CD4-positive, alpha-beta T cell treated with Interleukin-1 beta for 1 hour (primary cell): ENCODE measurements at regions not wholly inside any gene's neighbourhood (a gene's known extent, or its start where the extent isn't known, plus 50 kb on each side); places are given as distances from the start of the nearest gene placed in this dataset.
A peak's percentile ranks its signal among the peaks of the same experiment; 100 is the strongest.

Source experiments
- DNase-seq, 2 donors: peaks; one replicate each; pipeline ENCODE4 v3.0.0-alpha.2; 2020 to 2022

DNA sequence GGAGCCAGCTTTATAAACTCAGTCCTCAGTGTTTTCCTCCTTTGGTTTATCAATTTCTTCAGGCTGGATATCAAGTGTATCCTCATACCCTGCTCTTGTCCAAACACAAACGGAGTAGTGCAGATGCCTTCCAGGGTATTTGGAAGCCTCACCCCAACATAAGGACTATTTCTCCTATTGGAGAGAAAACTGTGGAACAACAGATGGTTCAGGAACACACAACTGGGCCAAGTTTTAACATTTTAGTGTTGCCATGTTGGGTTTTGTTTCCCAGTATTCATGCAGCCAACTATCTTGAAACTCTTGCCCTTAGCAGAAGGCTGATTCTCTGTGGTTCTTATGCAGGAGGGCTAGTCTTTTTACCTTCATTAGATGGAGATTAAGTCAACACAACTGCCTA, 398.1 kb downstream of the GABRB3 start:
- no peak for DNase-seq

DNA sequence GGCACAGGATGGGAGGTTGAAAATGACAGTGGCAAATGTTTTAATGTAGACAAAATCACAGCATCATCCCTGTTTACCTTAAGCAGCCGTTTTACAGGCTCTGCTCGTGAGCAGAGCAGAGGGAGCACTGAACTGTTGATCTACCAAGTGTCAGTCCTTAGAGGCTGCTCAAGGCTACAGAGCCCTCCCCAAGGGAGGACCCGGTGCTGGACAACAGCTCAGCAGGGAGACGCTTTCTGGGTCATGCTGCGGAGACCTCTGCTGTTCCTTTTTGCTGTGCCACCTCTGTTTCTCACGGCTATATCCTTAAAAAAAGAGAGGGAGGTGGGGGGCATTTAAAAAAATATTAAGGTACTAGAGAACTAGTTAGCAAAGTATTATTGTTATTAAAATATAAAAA, 400.2 kb downstream of the GABRB3 start:
- DNase-seq = no peak

DNA sequence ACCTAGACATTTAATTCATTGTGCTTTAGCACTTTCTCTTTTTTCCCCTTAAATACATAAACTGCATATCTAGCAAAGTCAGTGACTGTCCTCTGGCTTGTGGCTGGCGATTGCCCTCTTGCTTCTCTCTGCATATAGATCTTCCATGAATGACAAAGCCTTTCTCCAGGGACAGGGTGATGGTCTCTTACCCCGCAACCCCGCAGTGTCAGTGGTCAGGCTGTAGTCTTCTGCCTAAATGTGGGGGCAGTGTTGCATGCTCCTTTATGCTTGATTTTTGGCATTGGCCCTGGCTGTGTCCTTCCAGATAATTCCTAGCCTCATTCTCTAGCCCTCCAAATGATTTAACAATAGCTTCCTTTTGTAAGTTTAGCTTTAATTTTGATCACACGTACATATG, 407.8 kb downstream of the GABRB3 start:
- no peak for DNase-seq

GRCh38 chr15:26359855-26360254, 413.0 kb downstream of the GABRB3 start:
- DNase-seq = no peak

DNA sequence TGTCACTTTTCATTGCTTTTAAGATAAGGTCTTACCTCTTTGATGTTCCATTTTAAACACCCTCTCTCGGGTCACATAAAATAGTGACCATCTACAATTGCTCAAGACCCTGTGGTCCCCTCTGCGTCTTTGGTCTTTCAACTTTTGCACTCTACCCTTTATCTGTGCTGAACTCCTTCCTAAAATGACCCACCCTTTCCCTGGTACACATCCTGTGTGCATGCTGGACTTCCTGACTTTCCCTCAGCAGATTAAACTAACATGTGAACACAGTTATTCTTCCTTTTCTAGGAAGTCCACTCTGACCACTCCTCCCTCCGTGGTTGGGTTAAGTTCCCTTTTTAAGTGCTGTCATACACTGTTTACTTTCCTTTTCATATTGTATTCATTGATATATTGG, 414.2 kb downstream of the GABRB3 start:
- DNase-seq = no peak

GRCh38 chr15:26357653-26358052, 415.2 kb downstream of the GABRB3 start:
- no peak for DNase-seq

DNA sequence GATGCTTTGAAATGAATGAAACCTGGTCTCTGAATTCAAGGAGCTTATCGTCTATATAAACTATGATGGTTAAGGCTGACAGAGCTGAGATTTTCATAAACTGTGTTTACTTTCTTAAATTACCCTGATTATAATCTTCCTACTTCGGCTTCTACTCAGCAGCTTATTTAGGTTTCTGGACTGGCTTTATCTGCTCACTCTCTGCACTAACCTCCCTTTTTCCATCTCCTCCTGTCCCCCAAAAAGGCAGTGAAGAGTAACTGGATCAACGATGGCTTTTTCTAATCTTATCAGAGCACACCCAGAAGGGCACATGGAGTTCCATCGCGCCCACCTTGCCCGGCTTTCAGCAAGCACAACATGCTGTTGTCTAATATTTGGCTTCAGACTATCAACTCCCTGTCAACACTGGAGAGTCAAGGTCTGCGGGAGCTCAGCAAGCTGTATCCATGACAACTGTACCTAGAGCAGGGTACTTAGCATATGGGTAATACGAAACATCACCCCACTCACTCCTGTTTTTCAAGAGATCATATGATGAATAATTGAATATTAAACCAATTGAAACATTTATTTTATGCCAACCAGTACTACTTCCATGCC, 417.3 kb downstream of the GABRB3 start:
- no peak for DNase-seq

DNA sequence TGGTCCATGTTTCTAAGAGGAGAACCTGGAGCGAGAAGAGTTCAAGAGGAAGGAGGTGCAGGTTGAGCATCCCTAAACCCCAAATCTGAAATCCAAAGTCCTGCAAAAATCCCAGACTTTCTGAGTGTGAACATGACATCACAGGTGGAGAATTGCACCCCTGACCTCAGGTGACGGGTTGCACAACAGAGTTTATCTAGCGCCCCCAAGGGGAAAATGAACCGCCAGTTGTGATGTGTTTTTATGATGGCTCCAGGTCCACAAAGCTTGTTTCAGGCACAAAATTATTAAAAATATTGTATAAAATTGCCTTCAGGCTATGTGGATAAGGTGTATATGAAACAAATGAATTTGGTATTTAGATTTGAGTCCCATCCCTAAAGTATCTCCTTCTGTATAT, 420.0 kb downstream of the GABRB3 start:
- DNase-seq = no peak

DNA sequence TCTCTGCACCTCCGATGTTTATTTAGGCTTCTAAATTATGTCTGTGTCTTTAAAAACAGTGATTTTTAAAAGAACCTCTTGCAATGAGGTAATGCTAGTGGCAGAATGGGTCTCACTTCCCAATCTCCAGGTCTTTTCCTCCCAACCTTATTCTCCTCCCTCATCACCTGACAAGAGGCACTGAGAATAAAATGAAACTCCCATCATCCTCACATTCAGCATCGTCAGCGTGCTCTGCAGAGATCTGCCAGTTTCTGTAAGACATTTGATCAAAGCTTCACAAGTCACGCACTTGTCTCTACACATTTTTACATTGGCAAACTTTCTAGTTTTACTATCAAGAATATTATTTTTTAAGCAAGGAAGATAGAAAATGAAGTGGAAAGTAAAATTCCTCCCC, 420.5 kb downstream of the GABRB3 start:
- no peak for DNase-seq

GRCh38 chr15:26325495-26325894, 447.4 kb downstream of the GABRB3 start:
- DNase-seq = no peak

- DNase-seq = no peak
Observed at GRCh38 chr15:26323566-26323965, 449.3 kb downstream of the GABRB3 start.

DNA sequence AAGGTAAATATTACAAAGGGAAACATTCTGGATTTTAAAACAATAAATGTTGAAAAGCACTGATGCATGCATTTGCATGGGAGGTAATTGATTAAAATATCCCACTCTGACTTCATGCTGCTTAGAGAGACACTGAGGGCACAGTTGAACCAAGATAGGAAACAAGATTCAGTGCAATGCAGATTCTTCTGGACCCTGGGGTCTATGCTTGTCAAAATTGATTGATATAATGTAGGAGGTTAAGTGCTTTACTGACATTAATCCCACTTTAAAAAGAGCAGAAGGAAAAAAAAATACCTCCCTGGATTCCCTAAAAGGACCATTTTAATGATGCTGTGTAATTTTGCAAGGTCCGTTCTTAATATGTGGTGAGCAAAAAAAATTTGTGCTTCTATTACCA, 454.2 kb downstream of the GABRB3 start:
- no peak for DNase-seq

- no peak for DNase-seq
Observed at GRCh38 chr15:26314577-26314976, 451.4 kb upstream of the ATP10A start.

DNA sequence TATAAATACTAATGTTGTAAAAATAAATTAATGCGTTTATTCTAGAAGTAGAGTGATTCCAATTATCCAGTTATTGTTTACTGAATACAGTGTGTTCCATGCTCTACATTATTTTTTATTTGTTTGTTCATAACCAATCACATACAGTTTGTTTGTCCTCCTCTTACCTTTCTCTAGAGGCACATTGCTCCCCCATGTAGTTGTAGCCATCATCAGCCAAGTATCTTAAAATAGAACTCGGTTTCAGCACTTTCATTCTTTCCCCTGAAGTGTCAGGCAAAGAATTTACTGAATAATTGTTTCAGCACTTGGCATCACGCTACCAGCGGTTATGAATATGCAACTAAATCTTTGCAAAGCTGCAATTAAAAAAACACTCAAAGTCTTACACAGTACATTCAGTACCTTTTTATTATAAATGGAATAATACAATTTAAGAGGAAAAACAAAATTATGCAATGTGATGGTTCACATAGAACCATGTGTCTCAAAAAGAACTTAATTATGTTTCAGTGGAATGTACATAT, 448.6 kb upstream of the ATP10A start:
- DNase-seq = no peak

- no peak for DNase-seq
Observed at GRCh38 chr15:26298659-26299170, 435.6 kb upstream of the ATP10A start.

- no peak for DNase-seq
Observed at GRCh38 chr15:26298010-26298658, 435.0 kb upstream of the ATP10A start.

GRCh38 chr15:26295336-26296085, 432.4 kb upstream of the ATP10A start:
- no peak for DNase-seq

GRCh38 chr15:26294059-26294689, 431.0 kb upstream of the ATP10A start:
- DNase-seq = no peak

DNA sequence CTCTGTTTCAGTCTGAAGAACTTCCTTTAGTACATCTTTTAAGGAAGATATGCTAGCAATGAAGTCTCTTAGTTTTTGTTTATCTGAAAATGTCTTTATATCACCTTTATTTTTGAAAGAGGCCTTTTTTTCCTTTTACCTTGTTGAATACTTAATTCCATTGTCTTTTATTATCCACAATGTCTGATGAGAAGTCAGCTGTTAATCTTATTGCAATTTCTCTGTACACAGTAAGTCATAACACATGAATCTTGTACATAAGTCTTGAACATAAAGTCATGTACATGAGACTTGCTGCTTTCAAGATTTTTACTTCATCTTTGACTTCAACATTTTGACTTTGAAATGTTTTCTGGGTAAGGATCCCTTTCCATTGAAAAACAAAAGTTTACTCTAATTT, 424.3 kb upstream of the ATP10A start:
- no peak for DNase-seq

DNA sequence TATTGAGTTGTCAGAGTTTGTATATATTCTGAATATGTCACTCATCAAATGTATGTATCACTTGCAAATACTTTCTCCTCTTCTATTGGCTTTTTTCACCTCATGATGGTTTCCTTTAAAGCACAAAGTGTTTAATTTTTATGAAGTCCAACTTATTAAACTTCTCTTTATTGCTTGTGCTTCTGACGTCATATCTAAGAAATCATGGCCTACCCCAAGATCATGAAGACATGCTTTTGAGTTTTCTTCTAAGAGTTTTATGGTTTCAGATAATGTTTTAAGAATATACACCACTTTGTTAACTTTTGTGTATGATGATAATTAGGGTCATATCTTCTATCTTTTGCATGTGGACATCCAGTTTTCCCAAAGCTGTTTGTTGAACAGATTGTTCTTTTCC, 417.2 kb upstream of the ATP10A start:
- no peak for DNase-seq

DNA sequence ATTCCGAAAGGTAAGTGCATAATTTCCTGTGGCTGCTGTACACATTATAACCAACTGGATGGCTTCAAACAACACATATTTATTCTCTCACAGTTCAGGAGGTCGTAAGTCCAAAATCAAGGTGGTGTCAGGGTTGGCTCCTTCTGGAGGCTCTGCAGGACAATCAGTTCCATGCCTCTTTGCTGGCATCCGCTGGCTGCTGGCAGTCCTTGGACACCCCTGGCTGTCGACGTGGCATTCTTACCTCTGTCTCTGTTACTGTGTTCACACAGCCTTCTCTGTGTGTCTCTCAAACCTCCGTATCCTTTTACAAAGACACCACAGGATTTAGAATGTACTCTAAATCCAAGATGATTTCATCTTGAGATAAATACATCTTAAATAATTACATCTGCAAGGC, 398.8 kb upstream of the ATP10A start:
- no peak for DNase-seq

- DNase-seq = no peak
Observed at GRCh38 chr15:26261413-26261812, 398.3 kb upstream of the ATP10A start.

GRCh38 chr15:26260517-26261133, 397.5 kb upstream of the ATP10A start:
- peak; percentile 3 to 17 for DNase-seq
